ENCODE measurements at regions not wholly inside any gene's neighbourhood (a gene's known extent, or its start where the extent isn't known, plus 50 kb on each side); places are given as distances from the start of the nearest gene placed in this dataset.

GRCh38 chr16:5938607-5939006 is 841.0 kb upstream of the EEF2KMT start:
- TF ChIP-seq POLR2A (IDR thresholded peaks at IDR 0.05), result no peak
- TF ChIP-seq CTCF (IDR thresholded peaks at IDR 0.05), result no peak
- TF ChIP-seq POLR2AphosphoS5 (IDR thresholded peaks at IDR 0.05; ENCODE audit: insufficient read depth in 1 of 2, low read depth in 1 of 2), result no peak

Measured in vagina (tissue), 2 donors.